ENCODE measurements at regions not wholly inside any gene's neighbourhood (a gene's known extent, or its start where the extent isn't known, plus 50 kb on each side); places are given as distances from the start of the nearest gene placed in this dataset.

- no peak for DNase-seq
These were observed 382.2 kb downstream of the FUT8 start for GRCh38 chr14:65794674-65795279.

DNA sequence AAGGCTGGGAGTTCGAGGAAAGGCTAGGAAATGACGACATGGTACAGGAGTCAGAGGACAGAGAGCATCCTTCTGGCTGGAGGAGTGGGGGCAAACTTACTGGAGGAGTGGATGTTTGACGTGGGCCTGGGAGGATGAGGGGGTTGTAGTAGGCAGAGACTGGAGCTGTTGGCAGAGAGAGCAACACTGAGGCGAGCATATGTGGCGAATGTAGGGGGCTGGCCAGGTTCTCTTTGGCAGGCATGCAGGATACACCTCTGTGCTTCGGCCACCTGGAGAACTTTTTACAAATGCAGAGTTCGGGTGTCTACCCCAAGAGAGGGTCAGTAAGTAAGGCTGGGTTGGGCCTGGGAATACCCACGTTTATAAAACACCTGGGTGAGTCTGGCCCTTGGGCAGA, 385.7 kb downstream of the FUT8 start:
- no peak for DNase-seq

DNA sequence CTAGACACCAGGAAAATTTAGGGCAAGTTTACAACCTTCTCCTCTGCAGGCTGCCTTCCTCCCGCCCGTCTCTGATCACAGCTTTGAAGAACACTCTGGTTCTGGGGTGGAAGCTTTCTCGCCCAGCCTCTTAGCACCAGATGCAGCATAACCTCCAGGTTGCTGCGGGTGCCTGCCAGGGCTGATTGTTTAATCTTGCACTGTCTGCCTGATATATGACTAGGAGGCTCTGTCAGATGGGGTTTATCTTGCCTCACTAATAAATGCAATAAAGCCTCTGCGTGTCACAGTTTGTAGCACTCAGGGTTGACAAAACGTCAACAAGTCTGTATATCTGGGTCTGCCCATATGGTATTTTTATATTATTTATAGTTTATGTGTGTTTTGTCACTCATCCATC, 388.2 kb downstream of the FUT8 start:
- no peak for DNase-seq

DNA sequence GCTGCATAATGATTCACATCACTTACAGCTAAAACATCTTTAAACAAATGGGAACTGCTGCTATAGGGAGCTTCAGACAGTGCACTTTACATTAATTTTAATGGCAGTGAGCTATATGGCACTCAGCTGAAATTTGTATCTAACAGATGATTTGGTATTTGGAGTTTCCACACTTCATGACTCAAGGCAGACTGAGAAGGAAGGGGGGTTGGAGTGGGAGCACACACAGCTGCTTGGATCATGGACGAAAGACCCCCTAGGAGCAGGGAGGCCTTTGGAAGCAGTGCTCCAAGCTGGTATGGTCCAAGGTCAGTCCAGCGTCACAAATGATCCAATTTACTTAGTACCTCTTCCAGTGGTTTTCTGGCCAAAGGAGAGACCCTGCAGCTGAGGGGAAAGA, 389.7 kb downstream of the FUT8 start:
- no peak for DNase-seq

GRCh38 chr14:65803885-65804284, 391.4 kb downstream of the FUT8 start:
- no peak for DNase-seq

DNA sequence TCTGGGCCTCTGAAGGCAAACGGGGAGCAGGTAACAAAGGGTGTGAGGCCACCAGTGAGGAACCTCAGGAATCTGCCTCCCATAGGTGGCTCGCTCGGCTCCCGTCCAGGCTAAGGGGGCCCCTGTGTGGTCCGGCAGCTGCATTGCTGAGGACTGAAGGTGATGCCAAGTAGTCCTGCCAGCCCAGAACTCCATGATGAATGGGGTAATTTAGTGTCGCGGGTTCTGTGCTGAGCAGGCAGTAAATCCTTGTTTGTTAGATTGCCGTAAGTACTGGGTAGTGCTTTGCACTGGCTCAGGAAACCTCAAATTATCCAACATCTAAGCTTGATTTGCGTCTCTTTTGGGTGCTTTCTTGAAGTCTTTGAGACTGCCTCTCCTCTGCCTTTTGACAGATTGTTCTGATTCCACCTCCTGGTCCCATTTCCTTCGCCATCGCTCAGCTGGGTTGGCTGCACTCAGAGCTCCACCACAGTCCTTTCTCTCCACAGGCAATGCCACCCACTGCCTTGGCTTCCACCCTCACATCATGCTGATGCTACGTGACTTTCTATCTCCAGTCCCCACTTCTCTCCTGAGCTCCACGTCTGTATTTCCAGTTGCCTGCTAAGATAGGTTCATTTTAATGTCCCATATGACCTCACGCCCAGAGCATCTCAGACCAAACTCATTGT, 392.0 kb downstream of the FUT8 start:
- DNase-seq: no peak

- DNase-seq: no peak
These were observed 392.6 kb downstream of the FUT8 start for GRCh38 chr14:65805113-65805473.

- no peak for DNase-seq
These were observed 395.9 kb downstream of the FUT8 start for GRCh38 chr14:65808390-65808789.

GRCh38 chr14:65810322-65810721, 397.8 kb downstream of the FUT8 start:
- no peak for DNase-seq

DNA sequence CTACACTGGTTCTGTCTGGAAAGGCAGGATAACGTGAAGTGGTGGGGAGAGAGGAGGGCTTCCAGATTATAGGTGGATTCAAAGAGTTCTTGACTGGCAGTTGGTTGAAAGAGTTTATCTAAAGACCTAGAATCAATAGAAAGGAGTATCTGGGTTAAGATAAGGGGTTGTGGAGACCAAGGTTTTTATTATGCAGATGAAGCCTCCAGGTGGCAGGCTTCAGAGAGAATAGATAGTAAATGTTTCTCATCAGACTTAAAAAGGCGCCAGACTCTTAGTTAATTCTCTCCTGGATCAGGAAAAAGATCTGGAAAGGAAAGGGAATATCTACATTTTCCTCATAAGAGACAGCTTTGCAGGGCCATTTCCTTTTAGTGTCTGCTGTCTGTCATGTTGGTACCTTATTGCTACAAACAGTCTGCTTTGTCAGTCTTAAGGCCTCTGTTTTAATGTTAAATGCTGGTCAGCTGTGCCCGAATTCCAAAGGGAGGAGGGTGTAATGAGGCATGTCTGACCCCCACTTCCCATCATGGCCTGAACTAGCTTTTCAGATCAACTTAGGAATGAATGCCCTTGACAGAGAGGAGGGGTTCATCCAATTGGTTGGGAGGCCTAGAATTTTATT, 401.3 kb downstream of the FUT8 start:
- DNase-seq: no peak

GRCh38 chr14:65815127-65815526, 402.6 kb downstream of the FUT8 start:
- no peak for DNase-seq

DNA sequence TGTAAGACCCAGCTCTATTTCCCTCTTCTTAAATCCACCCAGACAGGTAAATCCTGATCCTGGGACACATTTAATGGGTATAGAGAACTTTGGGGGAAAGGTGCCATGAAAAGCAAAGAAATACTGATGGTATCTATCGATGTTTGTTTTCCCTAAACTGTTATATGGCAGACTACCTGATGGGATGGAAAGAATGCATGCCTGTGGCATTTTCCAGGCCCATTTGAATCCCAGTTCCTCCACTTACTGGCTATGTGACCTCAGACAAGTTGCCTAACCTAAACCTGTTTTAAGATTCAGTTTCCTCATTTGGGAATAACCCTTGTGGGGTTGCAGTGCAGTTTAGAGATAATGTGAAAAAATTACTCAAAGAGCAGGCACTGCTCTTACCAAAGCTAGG, 404.5 kb downstream of the FUT8 start:
- no peak for DNase-seq

DNA sequence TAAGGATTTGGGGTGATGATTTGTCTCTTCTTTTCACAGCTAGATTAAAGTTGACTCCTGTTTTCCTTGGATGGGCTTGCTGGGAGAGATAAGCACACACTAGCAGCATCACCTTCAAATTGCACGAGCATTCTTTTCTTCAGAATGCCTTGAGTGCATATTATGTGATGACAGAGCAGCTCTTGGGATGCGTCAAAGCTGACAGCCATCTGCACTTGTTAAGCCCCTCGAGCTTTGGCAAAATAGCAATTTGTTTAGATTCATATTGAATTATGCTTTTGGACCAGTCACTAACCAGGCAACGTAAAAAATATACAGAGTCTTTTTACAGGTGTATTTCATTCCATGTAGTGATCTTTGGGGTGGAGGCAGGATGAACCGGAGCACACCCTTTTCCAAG, 407.0 kb downstream of the FUT8 start:
- no peak for DNase-seq

DNA sequence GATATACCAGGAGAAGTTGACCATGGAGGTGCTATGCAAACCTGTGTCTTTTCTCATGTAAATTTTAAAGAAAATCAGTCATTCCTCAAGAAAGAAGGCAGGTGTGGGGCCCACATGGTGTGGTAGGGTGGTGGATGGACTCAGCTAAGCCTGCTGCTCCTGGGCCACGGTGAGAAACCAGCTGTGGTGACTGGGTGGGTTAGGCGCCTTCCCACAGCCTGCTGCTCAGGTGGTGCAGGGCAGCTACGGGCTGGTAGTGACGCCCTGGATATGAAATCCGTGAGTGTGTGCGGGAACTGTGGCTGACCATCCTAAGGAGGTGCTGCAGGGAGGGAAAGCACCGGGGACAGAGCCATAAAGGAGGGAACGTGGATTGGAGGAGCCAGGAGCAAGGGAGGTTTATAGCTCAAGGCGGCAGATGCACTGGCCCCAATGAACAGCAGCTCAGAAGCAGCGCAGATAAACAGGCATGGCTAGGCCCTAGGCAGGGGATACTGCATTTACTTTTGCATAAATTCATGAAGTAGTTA, 408.8 kb downstream of the FUT8 start:
- no peak for DNase-seq

DNA sequence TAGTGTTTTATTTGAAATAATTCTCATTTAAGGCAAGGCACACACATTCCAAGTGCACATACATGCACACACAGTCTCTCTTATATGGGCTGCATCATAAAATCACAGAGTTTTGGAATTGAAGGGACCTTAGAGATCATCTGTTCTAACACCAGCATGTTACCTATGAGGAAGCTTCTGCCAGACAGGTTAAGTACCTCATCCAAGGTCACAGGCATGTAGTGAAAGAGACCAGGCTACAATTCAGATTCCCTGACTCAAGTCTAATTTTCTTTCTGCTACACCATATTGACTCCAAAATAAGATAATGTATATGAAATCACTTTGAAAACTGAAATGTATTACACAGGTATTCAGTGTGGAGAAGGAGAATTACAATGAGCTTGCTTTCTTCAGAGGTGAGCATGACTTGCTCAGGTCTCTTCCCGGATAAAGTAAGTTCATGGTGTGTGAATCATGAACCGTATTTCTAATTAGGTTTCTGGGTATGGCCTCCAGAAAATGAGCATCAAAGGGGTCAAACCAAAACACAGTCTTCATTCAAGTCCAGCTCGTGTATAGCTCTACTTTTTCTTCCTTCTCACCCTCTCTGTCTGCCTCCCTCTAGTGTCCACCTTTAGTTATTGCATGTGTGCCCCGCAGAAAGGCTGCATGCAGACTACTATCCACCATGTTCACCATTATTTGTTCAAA, 411.9 kb downstream of the FUT8 start:
- DNase-seq: peak; percentile 43

DNA sequence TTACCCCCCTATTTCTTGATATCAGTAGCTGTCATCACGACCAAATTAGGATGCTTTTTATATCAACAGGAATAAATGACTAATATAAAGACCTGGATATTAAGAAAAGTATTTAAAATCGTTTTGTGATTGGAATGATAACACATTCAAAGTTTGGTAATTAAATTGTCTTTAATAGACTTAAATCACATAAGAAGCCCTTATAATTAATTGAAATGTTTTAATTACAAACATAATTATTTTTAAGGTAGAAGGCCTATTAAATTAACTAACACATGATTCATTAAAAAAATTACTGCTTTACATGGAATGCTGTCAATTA, 412.4 kb downstream of the FUT8 start:
- DNase-seq: no peak

DNA sequence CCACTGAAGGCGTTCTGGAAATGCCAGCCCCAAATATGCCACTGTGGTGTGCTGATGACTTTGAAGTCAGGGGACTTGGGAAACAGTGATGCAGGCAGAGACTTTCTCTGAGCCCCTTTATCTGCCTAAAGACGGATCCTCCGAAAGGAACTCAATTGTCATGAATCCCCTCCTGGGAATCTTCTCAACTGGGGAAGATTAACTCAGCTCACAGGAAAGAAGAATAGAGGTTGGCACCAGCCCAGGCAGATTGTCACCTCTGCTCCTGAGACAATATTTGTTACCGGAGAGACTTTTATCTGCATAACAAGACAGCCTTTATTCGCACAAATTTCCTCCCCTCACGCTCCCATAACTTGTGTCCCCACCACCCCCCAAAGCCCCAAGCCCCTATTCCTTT, 414.4 kb downstream of the FUT8 start:
- no peak for DNase-seq

GRCh38 chr14:65827520-65827919, 415.0 kb downstream of the FUT8 start:
- no peak for DNase-seq

DNA sequence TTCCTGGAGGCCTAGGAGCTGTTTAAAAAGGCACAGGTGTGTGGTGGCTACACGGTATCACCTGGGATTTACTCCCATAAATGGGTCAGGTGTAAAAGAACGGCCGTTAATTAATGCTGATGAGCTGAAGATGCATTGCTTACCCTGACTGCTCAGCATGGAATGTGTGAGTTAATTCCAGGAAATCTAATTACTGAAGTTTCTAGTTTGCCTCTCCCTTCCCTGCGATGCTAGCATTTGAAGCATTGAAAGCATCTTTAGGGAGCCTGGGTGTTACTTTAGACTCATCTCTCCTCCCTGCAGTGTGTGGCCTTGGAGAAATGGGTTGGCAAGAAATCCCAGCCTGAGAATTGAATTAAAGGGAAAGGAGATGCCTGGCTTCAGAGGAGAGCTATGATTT, 415.9 kb downstream of the FUT8 start:
- no peak for DNase-seq

DNA sequence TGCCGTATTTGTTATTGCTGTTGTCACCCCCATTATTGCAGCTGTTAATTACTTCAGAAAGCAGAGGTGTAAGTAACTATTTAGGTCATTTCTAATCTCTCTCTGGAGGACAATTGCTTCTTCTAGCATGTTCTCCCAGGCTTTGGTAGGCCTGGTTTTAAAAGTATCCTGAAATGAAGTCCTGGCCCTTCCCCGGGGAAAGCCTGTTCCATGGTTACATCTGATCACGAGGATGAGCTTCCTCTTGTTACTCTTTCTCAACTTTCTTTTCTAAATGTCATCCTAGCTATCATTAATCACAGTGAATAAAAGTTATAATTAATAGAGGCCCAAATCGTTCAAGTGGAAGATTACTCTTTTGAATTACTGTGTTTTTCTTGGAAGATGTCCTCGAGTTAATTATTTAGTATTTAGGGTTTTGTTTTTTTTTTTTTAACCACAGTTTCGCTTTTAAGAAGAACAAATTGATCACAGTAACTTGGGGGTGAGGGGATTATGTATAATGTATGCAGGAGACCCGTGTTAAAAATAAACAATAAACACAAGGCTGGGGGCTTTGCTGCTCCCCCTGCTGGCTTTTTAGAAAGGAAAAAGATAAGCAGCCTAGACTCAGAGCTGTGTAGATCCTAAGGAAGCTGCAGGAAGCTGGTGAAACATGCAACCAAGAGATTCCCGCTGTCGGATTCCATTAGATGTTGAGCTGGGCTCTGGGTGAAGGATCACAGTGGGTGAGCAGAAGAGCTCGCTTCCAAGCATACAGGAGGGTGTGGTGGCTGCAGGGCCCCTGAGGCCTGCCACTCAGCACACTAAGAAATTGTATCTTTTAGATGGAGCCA, 420.1 kb downstream of the FUT8 start:
- no peak for DNase-seq

DNA sequence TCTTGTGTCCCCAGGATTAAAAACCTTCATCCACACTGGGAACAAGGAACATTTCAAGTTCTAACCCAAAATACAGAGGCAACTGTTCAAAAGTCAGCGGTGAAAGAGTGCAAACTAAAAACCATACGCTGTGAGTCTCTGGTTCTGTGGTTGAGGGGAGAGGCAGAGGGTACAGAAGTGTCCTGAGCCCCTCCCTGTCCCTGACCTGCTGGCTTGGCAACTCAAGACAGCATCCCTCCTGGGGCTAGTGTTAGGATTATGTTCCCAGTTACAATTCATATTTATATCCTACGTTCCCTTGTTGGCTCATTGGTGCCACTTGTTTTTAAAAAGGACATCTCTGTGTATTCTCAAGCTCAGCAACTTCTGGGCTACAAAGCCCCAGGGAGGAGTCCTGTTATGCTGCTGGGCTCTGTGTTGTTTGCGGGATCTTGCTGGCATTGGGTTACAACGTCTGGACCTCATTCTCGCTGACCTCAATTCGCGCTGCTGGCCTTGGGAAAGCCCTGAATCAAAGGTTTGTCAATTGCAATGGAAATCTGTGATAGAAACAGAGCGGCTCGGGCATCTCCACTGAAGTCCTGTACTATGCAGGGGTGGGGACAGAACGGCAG, 420.8 kb downstream of the FUT8 start:
- DNase-seq: no peak

GRCh38 chr14:65834051-65834450, 421.5 kb downstream of the FUT8 start:
- DNase-seq: no peak

DNA sequence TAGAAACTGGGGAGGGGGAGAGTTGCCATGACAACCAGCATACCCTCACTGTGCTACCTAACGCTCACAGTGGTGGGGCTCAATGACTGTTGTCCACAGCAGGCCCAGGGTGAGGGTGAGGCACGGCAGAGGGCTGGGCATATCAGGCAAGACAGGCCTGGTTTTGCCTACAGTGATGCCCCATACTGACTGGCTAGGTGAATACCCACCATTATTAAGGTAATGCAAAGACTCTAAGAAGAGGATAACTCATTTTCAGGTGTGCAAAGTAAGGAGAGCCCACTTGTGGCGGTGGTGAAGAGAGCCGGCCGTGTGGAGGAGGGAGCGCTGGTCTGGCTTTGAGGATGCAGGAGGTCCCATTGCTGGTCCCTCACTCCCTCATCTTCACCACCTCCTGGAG, 422.3 kb downstream of the FUT8 start:
- DNase-seq: no peak
